HG03442 (cell line): ENCODE measurements at regions not wholly inside any gene's neighbourhood (a gene's known extent, or its start where the extent isn't known, plus 50 kb on each side); places are given as distances from the start of the nearest gene placed in this dataset.
"Not testable (repeated sequence)": the region's sequence is repeated elsewhere in the genome, so short reads cannot be mapped to it uniquely, and the experiment has no call there.

Source experiments
- ATAC-seq: cut with Tn5 transposase; IDR thresholded peaks from one replicate; pipeline ENCODE4 v1.9.1; 2021; ENCODE audit warnings: mild to moderate bottlenecking, moderate library complexity; ENCODE audit not compliant: unreplicated experiment

- no peak for ATAC-seq
Measured at GRCh38 chr2:198546122-198546521, 741.7 kb downstream of the PLCL1 start.

- no peak for ATAC-seq
Measured at GRCh38 chr2:198545411-198545810, 741.0 kb downstream of the PLCL1 start.

- no peak for ATAC-seq
Measured at GRCh38 chr2:198544461-198544860, 740.1 kb downstream of the PLCL1 start.

- ATAC-seq = no peak
Measured at GRCh38 chr2:198534756-198535155, 730.4 kb downstream of the PLCL1 start.

- ATAC-seq = no peak
Measured at GRCh38 chr2:198525211-198525969, 721.0 kb downstream of the PLCL1 start.

- no peak for ATAC-seq
Measured at GRCh38 chr2:198523710-198524109, 719.3 kb downstream of the PLCL1 start.

- ATAC-seq = peak; percentile 78
Measured at GRCh38 chr2:198518935-198519334, 714.5 kb downstream of the PLCL1 start.

GRCh38 chr2:198517976-198518375 lies 713.6 kb downstream of the PLCL1 start:
- no peak for ATAC-seq

GRCh38 chr2:198508610-198509009 lies 704.2 kb downstream of the PLCL1 start:
- ATAC-seq = not testable (repeated sequence)

- ATAC-seq = no peak
Measured at GRCh38 chr2:198499539-198499938, 695.1 kb downstream of the PLCL1 start.

- no peak for ATAC-seq
Measured at GRCh38 chr2:198498516-198498915, 694.1 kb downstream of the PLCL1 start.

GRCh38 chr2:198498048-198498447 lies 693.7 kb downstream of the PLCL1 start:
- ATAC-seq = no peak

- no peak for ATAC-seq
Measured at GRCh38 chr2:198494931-198495330, 690.5 kb downstream of the PLCL1 start.

- no peak for ATAC-seq
Measured at GRCh38 chr2:198490748-198491147, 686.4 kb downstream of the PLCL1 start.

- ATAC-seq = no peak
Measured at GRCh38 chr2:198488964-198489363, 684.6 kb downstream of the PLCL1 start.

- no peak for ATAC-seq
Measured at GRCh38 chr2:198483051-198483450, 678.7 kb downstream of the PLCL1 start.

- no peak for ATAC-seq
Measured at GRCh38 chr2:198479065-198479464, 674.7 kb downstream of the PLCL1 start.

GRCh38 chr2:198478361-198478760 lies 674.0 kb downstream of the PLCL1 start:
- ATAC-seq = no peak

- no peak for ATAC-seq
Measured at GRCh38 chr2:198476007-198476406, 671.6 kb downstream of the PLCL1 start.

GRCh38 chr2:198471291-198471690 lies 666.9 kb downstream of the PLCL1 start:
- ATAC-seq = no peak

- ATAC-seq = no peak
Measured at GRCh38 chr2:198468136-198468535, 663.7 kb downstream of the PLCL1 start.

GRCh38 chr2:198465970-198466369 lies 661.6 kb downstream of the PLCL1 start:
- ATAC-seq = no peak

- ATAC-seq = no peak
Measured at GRCh38 chr2:198456418-198456817, 652.0 kb downstream of the PLCL1 start.
